ENCODE measurements at regions not wholly inside any gene's neighbourhood (a gene's known extent, or its start where the extent isn't known, plus 50 kb on each side); places are given as distances from the start of the nearest gene placed in this dataset.

- TF ChIP-seq EZH2 (IDR thresholded peaks at IDR 0.05; ENCODE audit: borderline replicate concordance, low read length) (no peak), CTCF (conservative IDR thresholded peaks at IDR 0.05 in 1 of 2, IDR thresholded peaks at IDR 0.05 in 1 of 2; ENCODE audit: extremely low read depth in 1 of 2, insufficient read depth in 1 of 2, low read depth in 1 of 2, low read length in 2 of 2) (no peak)
These were observed 52.3 kb upstream of the URI1 start for GRCh38 chr19:29889702-29890101.

Measured in mammary epithelial cell (primary cell).